GM12878 (cell line): ENCODE measurements at regions not wholly inside any gene's neighbourhood (a gene's known extent, or its start where the extent isn't known, plus 50 kb on each side); places are given as distances from the start of the nearest gene placed in this dataset.

Experiments
- ATAC-seq: fragments of 200-7000 bp; cut with Tn5 transposase; 3 replicates; pipeline ENCODE4 v1.9.1; 2020; ENCODE audit warnings: mild to moderate bottlenecking, moderate library complexity
- BruUV-seq: library from RNA; stranded (reverse); fragments of 400-500 nt; replicated peaks from 2 replicates; lab custom pipeline; 2021; lab: Mats Ljungman, UMichigan
- CTCF ChIA-PET: fragments of 300-600 bp; sonication (Branson Sonifier 250); formaldehyde crosslinking; extraction: SDS; loops from one replicate; lab custom pipeline; 2021; ENCODE audit warnings: inconsistent platforms; lab: Yijun Ruan, JAX
- POLR2A ChIA-PET: fragments of 350-600 bp; formaldehyde crosslinking; extraction: SDS; loops from one replicate; lab custom pipeline; 2021; ENCODE audit warnings: inconsistent platforms; lab: Charles Lee
- RAD21 ChIA-PET: fragments of 300-600 bp; sonication (Branson Sonifier 250); formaldehyde crosslinking; loops from one replicate; lab custom pipeline; 2023; ENCODE audit warnings: antibody characterized with exemption; ENCODE audit not compliant: unreplicated experiment; lab: Charles Lee
- SMC1A ChIA-PET: fragments of 300-600 bp; sonication (Branson Sonifier 250); formaldehyde crosslinking; loops from one replicate; lab custom pipeline; 2023; ENCODE audit not compliant: unreplicated experiment, uncharacterized antibody; lab: Charles Lee
- DNase-seq: peaks from one replicate; pipeline ENCODE4 v3.0.0-alpha.2; 2011; ENCODE audit warnings: low read depth, low spot score
- FAIRE-seq: peaks from 3 replicates; lab custom pipeline; 2011; peaks lifted over from hg19 to GRCh38; lab: Jason Lieb, UNC
- H2AFZ ChIP-seq: 2 replicates; pipeline ENCODE4 v1.6.0; 2011; ENCODE audit warnings: low read depth, low read length, control low read depth; ENCODE audit not compliant: control insufficient read depth
- H3K27ac ChIP-seq: 2 replicates; pipeline ENCODE4 v1.5.1; 2011; ENCODE audit warnings: control low read depth; ENCODE audit not compliant: control insufficient read depth, insufficient read depth
- H3K27me3 ChIP-seq, 2 experiments: replicated peaks in 1 of 2; 2 replicates each; pipeline versions ENCODE4 v1.6.0 to v1.6.1; 2011; ENCODE audit warnings: low read length in 1 of 2; ENCODE audit not compliant: control insufficient read depth in 2 of 2, insufficient read depth in 2 of 2
- H3K36me3 ChIP-seq, 2 experiments: 2 replicates each; pipeline ENCODE4 v1.5.1; 2011; ENCODE audit warnings: low read length in 1 of 2; ENCODE audit not compliant: control insufficient read depth in 2 of 2, insufficient read depth in 2 of 2
- H3K4me1 ChIP-seq: 2 replicates; pipeline ENCODE4 v1.6.1; 2011; ENCODE audit warnings: mild to moderate bottlenecking, low read length, moderate library complexity, mixed read lengths; ENCODE audit not compliant: control insufficient read depth, insufficient read depth
- H3K4me2 ChIP-seq: 2 replicates; pipeline ENCODE4 v1.6.0; 2011; ENCODE audit warnings: control low read depth; ENCODE audit not compliant: control insufficient read depth, insufficient read depth
- H3K4me3 ChIP-seq: fragments of 200-600 bp; sonication (generic); 2 replicates; pipeline ENCODE4 v1.5.1; 2016
- H3K79me2 ChIP-seq: 2 replicates; pipeline ENCODE4 v1.6.0; 2011; ENCODE audit warnings: low read length; ENCODE audit not compliant: control insufficient read depth, insufficient read depth
- H3K9ac ChIP-seq: 2 replicates; pipeline ENCODE4 v1.8.0; 2011; ENCODE audit warnings: low read length, control low read depth, mixed read lengths; ENCODE audit not compliant: control insufficient read depth, insufficient read depth
- H3K9me3 ChIP-seq: replicated peaks from 3 replicates; pipeline ENCODE4 v1.5.1; 2011; ENCODE audit warnings: mild to moderate bottlenecking, low read length; ENCODE audit not compliant: control insufficient read depth, insufficient read depth
- H4K20me1 ChIP-seq: 2 replicates; pipeline ENCODE4 v1.6.0; 2011; ENCODE audit not compliant: control insufficient read depth, insufficient read depth
- CREB1 ChIP-seq: IDR thresholded peaks from 2 replicates; pipeline ENCODE4 v1.6.1; 2012; ENCODE audit warnings: low read depth, mild to moderate bottlenecking, inconsistent platforms
- EGR1 ChIP-seq, 2 experiments: IDR thresholded peaks; 1 replicate in 1 of 2; 2 replicates in 1 of 2; pipeline ENCODE4 v1.6.1; 2011 to 2012; ENCODE audit warnings: low read depth in 2 of 2, low read length in 2 of 2, borderline replicate concordance in 1 of 2, mild to moderate bottlenecking in 1 of 2, moderate library complexity in 1 of 2
- HDGF ChIP-seq: fragments of 450-650 bp; IDR thresholded peaks from 2 replicates; pipeline ENCODE4 v1.6.1; 2016; ENCODE audit warnings: antibody characterized with exemption
- IRF4 ChIP-seq: IDR thresholded peaks from 2 replicates; pipeline ENCODE4 v1.6.1; 2011; ENCODE audit warnings: low read depth, low read length
- NFXL1 ChIP-seq: fragments of 450-650 bp; IDR thresholded peaks from 2 replicates; pipeline ENCODE4 v1.6.1; 2017; ENCODE audit warnings: antibody characterized with exemption, mild to moderate bottlenecking, borderline replicate concordance
- RFX5 ChIP-seq: IDR thresholded peaks from 2 replicates; pipeline ENCODE4 v1.6.1; 2011; ENCODE audit warnings: low read depth, low read length, improper control_type of control experiment
- SP1 ChIP-seq: IDR thresholded peaks from one replicate; pipeline ENCODE4 v1.6.1; 2011; ENCODE audit warnings: low read depth, low read length
- USF1 ChIP-seq: IDR thresholded peaks from 2 replicates; pipeline ENCODE4 v1.6.1; 2011; ENCODE audit warnings: borderline replicate concordance, low read depth, mild to moderate bottlenecking, moderate library complexity, mixed read lengths, low read length; ENCODE audit not compliant: insufficient read depth; ENCODE audit errors: extremely low read length
- WGBS: methylation state at CpG from one replicate; pipeline ENCODE4 v1.1.6; 2016; ENCODE audit warnings: low lambda C conversion rate; ENCODE audit not compliant: insufficient replicate concordance, insufficient coverage; ENCODE audit errors: missing lambda C conversion rate; 5-methylcytosine and 5-hydroxymethylcytosine counted together
- in situ Hi-C: fragments of 300-500 bp; cut with MboI; formaldehyde crosslinking; loops from 9 replicates; pipeline ENCODE4 v1.14.3; 2018; ENCODE audit warnings: mixed read lengths
- intact Hi-C: fragments of 100-400 bp; cut with micrococcal nuclease; formaldehyde crosslinking; loops from one replicate; pipeline ENCODE4 v1.14.2; 2022; ENCODE audit not compliant: unreplicated experiment
- TF ChIP-seq, protein P1 (sequence below): fragments of 450-650 bp; IDR thresholded peaks from 2 replicates; pipeline ENCODE4 v1.6.1; 2017; ENCODE audit warnings: low read depth, mild to moderate bottlenecking, moderate library complexity

- no peak for DNase-seq
- ATAC-seq, result no peak
- H3K4me3 ChIP-seq, result no peak overlapping the region
- RAD21 ChIA-PET, result no interaction called here
- H3K9ac ChIP-seq, result no peak overlapping the region
- no peak overlapping the region for H2AFZ ChIP-seq
- no peaks in the 10 kb centered on the region for H3K9me3 ChIP-seq
- no peak overlapping the region for H3K27ac ChIP-seq
- H3K36me3 ChIP-seq, result no peaks in the 10 kb centered on the region
- SMC1A ChIA-PET, result no interaction called here
- H3K4me2 ChIP-seq, result no peak overlapping the region
- no peak for FAIRE-seq
- no peaks in the 10 kb centered on the region for H4K20me1 ChIP-seq
- H3K4me1 ChIP-seq, result no peaks in the 10 kb centered on the region
- CTCF ChIA-PET, result interaction anchor here (0.8 kb wide), 1 partner anchor 437 kb away, joined by 4 read pairs; no protein-coding TSS in a partner anchor
- WGBS, result 68% methylated on average over 3 of the region's 5 CpGs
- POLR2A ChIA-PET, result no interaction called here
- BruUV-seq, result no TSS peak
- in situ Hi-C loops, result no loop called here
- TF ChIP-seq SP1 (no peak), IRF4 (no peak), USF1 (no peak), HDGF (no peak), RFX5 (no peak), EGR1 (IDR thresholded peaks at IDR 0.05; ENCODE audit: borderline replicate concordance in 1 of 2, low read depth in 2 of 2, low read length in 2 of 2) (no peak), CREB1 (no peak), NFXL1 (no peak)
- TF ChIP-seq, protein P1, sequence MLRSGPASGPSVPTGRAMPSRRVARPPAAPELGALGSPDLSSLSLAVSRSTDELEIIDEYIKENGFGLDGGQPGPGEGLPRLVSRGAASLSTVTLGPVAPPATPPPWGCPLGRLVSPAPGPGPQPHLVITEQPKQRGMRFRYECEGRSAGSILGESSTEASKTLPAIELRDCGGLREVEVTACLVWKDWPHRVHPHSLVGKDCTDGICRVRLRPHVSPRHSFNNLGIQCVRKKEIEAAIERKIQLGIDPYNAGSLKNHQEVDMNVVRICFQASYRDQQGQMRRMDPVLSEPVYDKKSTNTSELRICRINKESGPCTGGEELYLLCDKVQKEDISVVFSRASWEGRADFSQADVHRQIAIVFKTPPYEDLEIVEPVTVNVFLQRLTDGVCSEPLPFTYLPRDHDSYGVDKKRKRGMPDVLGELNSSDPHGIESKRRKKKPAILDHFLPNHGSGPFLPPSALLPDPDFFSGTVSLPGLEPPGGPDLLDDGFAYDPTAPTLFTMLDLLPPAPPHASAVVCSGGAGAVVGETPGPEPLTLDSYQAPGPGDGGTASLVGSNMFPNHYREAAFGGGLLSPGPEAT, result no peak
- TF ChIP-seq, all 136 proteins: peak for 0
- no peaks in the 10 kb centered on the region for H3K79me2 ChIP-seq
- no peaks in the 10 kb centered on the region for H3K27me3 ChIP-seq
- intact Hi-C loops, result no loop called here
Measured at GRCh38 chr2:15738943-15739342, 147.3 kb downstream of the DDX1 start.
